ENCODE measurements at regions not wholly inside any gene's neighbourhood (a gene's known extent, or its start where the extent isn't known, plus 50 kb on each side); places are given as distances from the start of the nearest gene placed in this dataset.

GRCh38 chr7:131927770-131928423 is 371.5 kb upstream of the PODXL start:
- TF ChIP-seq CTCF (IDR thresholded peaks at IDR 0.05) (no peak), POLR2AphosphoS2 (conservative IDR thresholded peaks at IDR 0.05; ENCODE audit: low read length) (no peak), MYC (IDR thresholded peaks at IDR 0.05; ENCODE audit: borderline replicate concordance, low read length) (no peak), EP300 (IDR thresholded peaks at IDR 0.05) (no peak), JUN (IDR thresholded peaks at IDR 0.05) (no peak), POLR2A (IDR thresholded peaks at IDR 0.05; ENCODE audit: low read length) (no peak), RFX5 (IDR thresholded peaks at IDR 0.05) (no peak), CEBPB (IDR thresholded peaks at IDR 0.05) (no peak), SMC3 (IDR thresholded peaks at IDR 0.05) (no peak), KDM5A (IDR thresholded peaks at IDR 0.05) (no peak), REST (IDR thresholded peaks at IDR 0.05) (no peak), MAZ (IDR thresholded peaks at IDR 0.05; ENCODE audit: borderline replicate concordance, low read depth, low read length) (no peak), EHMT2 (IDR thresholded peaks at IDR 0.05; ENCODE audit: low read depth) (no peak), TP53 (CRISPR knock-in tag; IDR thresholded peaks at IDR 0.05) (no peak)

Data from A549 (cell line).